Activated B cell treated with CpG ODN at 0.5 μM for 24 hours (primary cell): ENCODE measurements at regions not wholly inside any gene's neighbourhood (a gene's known extent, or its start where the extent isn't known, plus 50 kb on each side); places are given as distances from the start of the nearest gene placed in this dataset.

Experiments
- ATAC-seq: fragments of 200-7000 bp; cut with Tn5 transposase; one replicate; pipeline ENCODE4 v1.10.0; 2021; ENCODE audit warnings: low read depth, mild to moderate bottlenecking, moderate library complexity
- CTCF ChIA-PET: fragments of 350-600 bp; sonication (Branson Sonifier 250); formaldehyde crosslinking; loops from one replicate; lab custom pipeline; 2021; ENCODE audit warnings: antibody characterized with exemption; lab: Charles Lee
- POLR2A ChIA-PET: fragments of 350-600 bp; sonication (Branson Sonifier 250); formaldehyde crosslinking; loops from one replicate; lab custom pipeline; 2021; ENCODE audit warnings: antibody characterized with exemption; lab: Charles Lee
- DNase-seq: peaks from one replicate; pipeline ENCODE4 v3.0.0; 2022
- H3K27ac Mint-ChIP-seq: one replicate; pipeline ENCODE4 v1.8.0; 2020; ENCODE audit warnings: mixed read lengths
- H3K27me3 Mint-ChIP-seq: one replicate; pipeline ENCODE4 v1.8.0; 2021; ENCODE audit warnings: mixed read lengths
- H3K36me3 Mint-ChIP-seq: one replicate; pipeline ENCODE4 v1.8.0; 2021; ENCODE audit warnings: low read depth, mixed read lengths
- H3K4me1 Mint-ChIP-seq: one replicate; pipeline ENCODE4 v1.8.0; 2021; ENCODE audit warnings: mixed read lengths
- H3K4me3 Mint-ChIP-seq: one replicate; pipeline ENCODE4 v1.8.0; 2020; ENCODE audit warnings: mild to moderate bottlenecking, mixed read lengths
- H3K9me3 Mint-ChIP-seq: one replicate; pipeline ENCODE4 v1.8.0; 2020; ENCODE audit warnings: mixed read lengths
- intact Hi-C: fragments of 100-400 bp; cut with micrococcal nuclease; formaldehyde crosslinking; loops from one replicate; pipeline ENCODE4 v1.15.1; 2024
- TF ChIP-seq, protein P1 (sequence below): fragments of 200-600 bp; IDR thresholded peaks from one replicate; pipeline ENCODE4 v1.8.0; 2022; ENCODE audit warnings: antibody characterized with exemption, mild to moderate bottlenecking

DNA sequence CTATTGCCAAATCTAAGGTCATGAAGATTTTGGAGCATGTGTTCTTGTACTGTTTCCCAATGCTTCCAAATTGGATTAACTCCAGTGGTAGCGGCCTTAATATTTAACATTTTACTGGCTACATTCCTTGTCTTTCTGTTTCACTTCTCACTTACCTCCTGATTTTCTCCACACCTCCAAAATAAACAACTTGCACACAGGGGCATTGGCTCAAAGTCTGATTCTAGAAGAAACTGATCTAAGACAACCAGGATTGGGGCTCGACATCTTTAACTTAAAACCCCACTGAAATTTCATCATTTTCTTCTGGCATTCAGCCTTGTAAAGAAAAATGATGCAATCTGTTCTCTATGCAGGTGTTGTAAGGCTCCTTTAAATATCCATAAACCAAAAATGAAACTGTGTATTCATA is 557.9 kb upstream of the ID4 start:
- Mint-ChIP-seq H3K4me1 (no peaks in the 10 kb centered on the region), H3K36me3 (no peaks in the 10 kb centered on the region), H3K27me3 (no peaks in the 10 kb centered on the region), H3K4me3 (no peak overlapping the region), H3K9me3 (peaks cover 11% of the 10 kb centered on the region), H3K27ac (no peak overlapping the region)
- intact Hi-C loops = no loop called here
- TF ChIP-seq, protein P1, sequence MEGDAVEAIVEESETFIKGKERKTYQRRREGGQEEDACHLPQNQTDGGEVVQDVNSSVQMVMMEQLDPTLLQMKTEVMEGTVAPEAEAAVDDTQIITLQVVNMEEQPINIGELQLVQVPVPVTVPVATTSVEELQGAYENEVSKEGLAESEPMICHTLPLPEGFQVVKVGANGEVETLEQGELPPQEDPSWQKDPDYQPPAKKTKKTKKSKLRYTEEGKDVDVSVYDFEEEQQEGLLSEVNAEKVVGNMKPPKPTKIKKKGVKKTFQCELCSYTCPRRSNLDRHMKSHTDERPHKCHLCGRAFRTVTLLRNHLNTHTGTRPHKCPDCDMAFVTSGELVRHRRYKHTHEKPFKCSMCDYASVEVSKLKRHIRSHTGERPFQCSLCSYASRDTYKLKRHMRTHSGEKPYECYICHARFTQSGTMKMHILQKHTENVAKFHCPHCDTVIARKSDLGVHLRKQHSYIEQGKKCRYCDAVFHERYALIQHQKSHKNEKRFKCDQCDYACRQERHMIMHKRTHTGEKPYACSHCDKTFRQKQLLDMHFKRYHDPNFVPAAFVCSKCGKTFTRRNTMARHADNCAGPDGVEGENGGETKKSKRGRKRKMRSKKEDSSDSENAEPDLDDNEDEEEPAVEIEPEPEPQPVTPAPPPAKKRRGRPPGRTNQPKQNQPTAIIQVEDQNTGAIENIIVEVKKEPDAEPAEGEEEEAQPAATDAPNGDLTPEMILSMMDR = no peak
- no peak for DNase-seq
- POLR2A ChIA-PET = no interaction called here
- CTCF ChIA-PET = no interaction called here
- no peak for ATAC-seq

DNA sequence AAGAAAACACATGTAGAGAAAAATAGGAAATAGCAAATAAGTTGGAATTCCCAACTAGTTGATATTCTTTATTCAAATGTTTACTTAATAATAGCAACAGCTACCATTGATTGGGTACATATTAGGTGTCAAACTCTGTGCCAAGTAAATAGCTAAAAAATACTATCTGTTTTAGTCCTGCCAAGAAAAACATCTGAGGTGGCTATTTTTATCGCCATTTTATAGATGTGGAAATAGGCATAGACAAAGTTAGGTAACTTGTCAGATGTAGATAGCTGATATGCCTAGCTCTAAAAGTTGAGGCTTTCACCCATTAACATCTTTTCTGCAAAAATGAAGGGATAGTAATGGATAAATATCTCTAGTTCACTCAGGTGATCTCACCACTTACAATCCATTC is 549.2 kb upstream of the ID4 start:
- TF ChIP-seq, protein P1 = no peak
- intact Hi-C loops = no loop called here
- Mint-ChIP-seq H3K27ac (no peak overlapping the region), H3K4me1 (no peaks in the 10 kb centered on the region), H3K4me3 (no peak overlapping the region), H3K27me3 (no peaks in the 10 kb centered on the region), H3K9me3 (peaks cover 4% of the 10 kb centered on the region), H3K36me3 (no peaks in the 10 kb centered on the region)
- CTCF ChIA-PET = interaction anchor here (0.6 kb wide), 1 partner anchor 559 kb away, joined by 3 read pairs; no protein-coding TSS in a partner anchor
- POLR2A ChIA-PET = no interaction called here
- ATAC-seq (no peak), DNase-seq (no peak)

DNA sequence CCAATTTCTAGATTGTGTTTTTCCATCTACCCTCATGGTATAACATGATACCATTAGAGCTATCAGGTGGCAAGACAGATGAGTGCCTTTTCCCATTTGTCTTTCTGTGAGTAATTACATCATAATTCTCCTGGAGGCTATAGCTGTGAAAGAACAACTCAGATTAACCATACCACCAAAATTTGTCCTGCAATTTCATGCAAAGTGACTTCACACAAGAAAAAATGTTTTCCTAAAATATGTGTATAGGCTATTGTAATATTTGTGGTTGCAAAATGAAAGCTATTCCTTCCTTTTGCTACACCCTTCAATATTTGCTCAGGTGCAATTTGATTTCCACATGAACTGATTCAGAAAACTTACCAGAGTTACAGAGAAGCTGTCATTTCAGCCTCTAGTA is 547.7 kb upstream of the ID4 start:
- peaks cover 4% of the 10 kb centered on the region for H3K9me3 Mint-ChIP-seq
- DNase-seq (no peak), ATAC-seq (no peak)
- H3K36me3 Mint-ChIP-seq = no peaks in the 10 kb centered on the region
- intact Hi-C loops = no loop called here
- H3K27ac Mint-ChIP-seq = no peak overlapping the region
- no peaks in the 10 kb centered on the region for H3K27me3 Mint-ChIP-seq
- CTCF ChIA-PET = no interaction called here
- H3K4me3 Mint-ChIP-seq = no peak overlapping the region
- H3K4me1 Mint-ChIP-seq = no peaks in the 10 kb centered on the region
- TF ChIP-seq, protein P1 = no peak
- POLR2A ChIA-PET = no interaction called here

DNA sequence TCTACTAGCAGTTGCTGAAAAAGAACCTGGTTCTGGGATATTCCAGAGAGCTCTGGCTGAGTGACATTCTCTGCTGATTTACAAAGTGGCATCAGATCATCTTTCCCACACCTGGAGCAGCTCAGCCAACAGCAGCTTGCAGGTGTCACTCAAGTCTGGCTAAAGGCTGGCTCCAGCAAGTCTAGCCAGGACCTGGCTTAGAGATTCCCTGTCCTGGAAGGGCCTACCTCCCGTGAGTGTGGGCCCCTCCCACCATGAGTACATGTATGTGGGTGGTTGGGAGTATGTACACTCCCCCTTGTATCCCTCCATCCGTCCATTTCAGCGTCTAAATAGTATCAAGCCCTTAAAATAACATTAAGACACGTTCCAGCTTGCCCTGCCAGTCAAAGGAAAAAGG is 539.3 kb upstream of the ID4 start:
- H3K36me3 Mint-ChIP-seq = no peaks in the 10 kb centered on the region
- H3K4me3 Mint-ChIP-seq = no peak overlapping the region
- peaks cover 6% of the 10 kb centered on the region for H3K9me3 Mint-ChIP-seq
- H3K27me3 Mint-ChIP-seq = no peaks in the 10 kb centered on the region
- intact Hi-C loops = no loop called here
- CTCF ChIA-PET = no interaction called here
- TF ChIP-seq, protein P1 = no peak
- H3K27ac Mint-ChIP-seq = no peak overlapping the region
- DNase-seq (no peak), ATAC-seq (no peak)
- no peaks in the 10 kb centered on the region for H3K4me1 Mint-ChIP-seq
- POLR2A ChIA-PET = no interaction called here

DNA sequence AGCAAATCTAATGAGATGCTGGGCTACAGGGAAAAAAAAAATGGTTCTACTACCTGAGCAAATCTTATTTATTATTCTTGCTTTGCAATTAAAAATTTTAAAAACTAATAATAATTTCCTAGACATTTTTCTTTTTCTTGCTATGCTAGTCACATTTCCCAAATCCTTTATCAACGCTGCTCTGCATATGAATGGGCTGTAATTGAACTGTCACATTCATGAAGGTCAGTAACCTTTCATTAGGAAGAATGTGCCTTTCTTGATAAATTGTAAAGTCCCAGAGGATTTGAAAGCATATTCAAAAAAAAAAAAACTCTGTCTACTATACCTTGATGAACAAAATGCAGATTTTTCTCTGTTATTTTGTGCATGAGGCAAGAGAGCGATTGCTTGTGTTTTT is 538.7 kb upstream of the ID4 start:
- TF ChIP-seq, protein P1 = no peak
- no peak overlapping the region for H3K4me3 Mint-ChIP-seq
- H3K27ac Mint-ChIP-seq = no peak overlapping the region
- no peaks in the 10 kb centered on the region for H3K27me3 Mint-ChIP-seq
- ATAC-seq (no peak), DNase-seq (no peak)
- no peaks in the 10 kb centered on the region for H3K36me3 Mint-ChIP-seq
- POLR2A ChIA-PET = no interaction called here
- intact Hi-C loops = no loop called here
- peaks cover 6% of the 10 kb centered on the region for H3K9me3 Mint-ChIP-seq
- H3K4me1 Mint-ChIP-seq = no peaks in the 10 kb centered on the region
- CTCF ChIA-PET = no interaction called here
